ENCODE measurements at regions not wholly inside any gene's neighbourhood (a gene's known extent, or its start where the extent isn't known, plus 50 kb on each side); places are given as distances from the start of the nearest gene placed in this dataset.
"Not testable (repeated sequence)": the region's sequence is repeated elsewhere in the genome, so short reads cannot be mapped to it uniquely, and the experiment has no call there.

GRCh38 chr21:25531538-25532250, 75.6 kb downstream of the MRPL39 start:
- not testable (repeated sequence) for DNase-seq (ENCODE audit: low spot score)

GRCh38 chr21:25528515-25528914, 78.8 kb downstream of the MRPL39 start:
- no peak for DNase-seq (ENCODE audit: low spot score)

DNA sequence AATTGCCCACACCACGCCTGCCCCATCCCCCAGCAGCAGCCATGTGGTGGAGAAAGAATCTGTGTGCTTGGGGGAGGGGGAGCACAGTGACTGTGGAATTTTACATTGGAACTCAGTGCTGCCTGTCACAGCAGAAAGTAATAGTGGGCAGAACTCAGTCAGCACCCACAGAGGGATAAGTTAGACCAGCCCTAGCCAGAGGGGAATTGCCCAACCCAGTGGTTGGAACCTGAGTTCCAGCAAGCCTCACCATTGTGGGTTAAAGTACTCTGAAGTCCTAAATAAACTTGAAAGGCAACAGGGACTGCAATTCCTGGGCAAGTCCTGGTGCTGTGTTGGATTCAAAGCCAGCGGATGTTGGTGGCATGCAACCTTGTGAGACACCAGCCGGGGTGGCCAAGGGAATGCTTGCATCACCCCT, 88.8 kb downstream of the MRPL39 start:
- DNase-seq (ENCODE audit: low spot score), result no peak

DNA sequence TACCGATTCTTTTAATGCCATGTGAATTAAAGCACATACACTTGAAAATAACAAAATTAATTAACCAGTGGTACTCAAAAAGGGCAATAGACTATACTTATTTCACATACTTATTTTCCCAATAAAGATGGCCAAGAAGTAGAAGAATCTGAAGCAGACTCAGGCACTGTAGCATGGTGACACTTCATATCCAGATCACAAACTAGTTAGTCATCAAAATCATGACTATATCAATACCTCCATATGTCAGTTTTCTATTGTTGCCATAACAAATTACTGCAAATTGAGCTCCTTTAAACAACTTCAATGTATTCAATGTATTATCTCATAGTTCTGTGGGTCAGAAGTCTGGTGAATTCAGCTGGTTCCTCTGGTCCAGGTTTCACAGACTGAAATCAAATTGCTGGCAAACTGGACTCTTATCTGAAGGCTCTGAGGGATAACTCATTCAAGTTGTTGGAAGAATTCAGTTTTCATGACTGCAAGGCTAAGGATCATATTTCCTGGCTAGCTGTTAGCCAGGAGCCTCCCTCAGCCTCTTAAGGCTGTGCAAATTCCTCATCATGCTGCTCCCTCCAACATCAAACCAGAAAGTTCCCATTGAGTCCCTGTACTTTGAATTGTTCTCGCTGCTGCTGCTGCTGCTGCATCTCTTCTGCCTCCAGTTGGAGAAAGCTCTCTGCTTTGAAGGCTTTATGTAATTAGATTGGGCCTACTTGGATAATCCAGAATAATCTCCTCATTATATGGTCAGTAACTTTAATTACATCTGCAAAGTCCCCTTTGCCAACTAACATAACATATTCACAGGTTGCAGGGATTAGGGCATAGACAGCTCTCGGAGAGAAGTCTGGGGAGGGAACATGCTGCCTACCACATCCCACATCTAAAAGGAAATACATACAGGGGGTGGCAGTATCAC, 91.5 kb downstream of the MRPL39 start:
- DNase-seq (ENCODE audit: low spot score), result no peak

- no peak for DNase-seq (ENCODE audit: low spot score)
These were observed 93.5 kb downstream of the MRPL39 start for GRCh38 chr21:25513810-25514209.

DNA sequence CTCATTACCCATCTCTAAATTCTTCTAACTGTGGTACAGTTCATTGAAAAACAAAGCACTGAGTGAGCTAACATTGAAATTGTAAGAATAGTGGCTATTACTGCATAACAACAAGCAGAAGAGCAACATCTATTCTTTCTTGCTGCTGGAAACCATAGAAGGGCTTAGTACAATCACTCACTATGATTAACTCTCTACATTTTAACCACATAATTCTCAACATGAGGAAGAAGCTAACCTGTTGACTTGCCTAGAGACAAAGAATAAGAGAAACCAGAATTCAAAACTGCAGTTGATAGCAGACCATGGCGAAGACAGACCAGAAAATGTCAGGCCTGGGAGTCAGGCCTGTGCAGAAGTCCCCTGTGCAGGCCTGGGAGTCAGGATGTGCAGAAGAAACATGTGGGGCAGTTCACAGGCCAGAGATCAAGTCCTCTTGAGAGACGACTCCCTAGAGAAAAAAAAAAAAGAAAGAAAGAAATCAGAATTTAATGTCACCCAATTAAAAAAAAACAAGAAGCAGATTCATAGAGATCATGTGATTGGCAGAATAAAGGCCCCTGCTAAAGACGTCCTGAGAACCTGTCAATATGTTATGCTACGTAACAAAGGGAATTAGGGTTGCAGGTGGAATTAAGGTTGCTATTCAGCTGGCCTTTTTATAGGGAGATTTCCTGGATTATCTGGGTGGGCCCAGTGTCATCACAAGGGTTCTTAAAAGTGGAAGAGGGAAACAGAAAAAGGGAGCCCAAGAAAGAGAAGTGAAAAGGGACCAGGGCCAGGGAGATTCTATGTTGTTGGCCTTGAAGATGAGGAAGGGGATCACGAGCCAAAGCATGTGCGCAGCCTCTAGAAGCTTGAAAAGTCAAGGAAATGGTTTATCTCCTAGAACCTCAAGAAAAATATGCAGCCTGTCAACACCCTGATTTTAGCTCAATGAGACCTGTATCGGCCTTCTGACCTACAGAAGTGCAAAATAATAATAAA, 94.9 kb downstream of the MRPL39 start:
- no peak for DNase-seq (ENCODE audit: low spot score)

GRCh38 chr21:25509862-25510261, 97.4 kb downstream of the MRPL39 start:
- DNase-seq (ENCODE audit: low spot score), result no peak

GRCh38 chr21:25508364-25508763, 98.9 kb downstream of the MRPL39 start:
- no peak for DNase-seq (ENCODE audit: low spot score)

- DNase-seq (ENCODE audit: low spot score), result no peak
These were observed 99.8 kb downstream of the MRPL39 start for GRCh38 chr21:25507522-25507921.

GRCh38 chr21:25506887-25507286, 100.4 kb downstream of the MRPL39 start:
- DNase-seq (ENCODE audit: low spot score), result no peak

DNA sequence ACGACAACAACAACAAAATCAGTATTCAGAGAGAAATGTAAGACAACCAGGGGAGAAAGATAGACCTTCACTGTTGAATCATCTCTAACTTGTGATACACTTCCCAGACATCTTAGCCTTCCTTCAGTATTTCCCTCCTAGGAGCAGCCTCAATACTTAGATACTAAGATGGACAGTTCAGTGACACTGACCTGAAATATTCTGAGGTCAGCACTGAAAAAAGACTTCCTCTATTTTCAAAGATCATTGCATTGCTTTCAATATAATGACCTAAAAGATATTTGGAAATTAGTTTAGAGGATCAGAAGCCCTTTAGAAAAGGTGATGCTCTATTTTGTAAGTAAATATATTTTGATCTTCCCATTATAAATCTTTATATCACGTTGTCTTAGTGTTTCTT, 101.0 kb downstream of the MRPL39 start:
- DNase-seq (ENCODE audit: low spot score), result no peak

- DNase-seq (ENCODE audit: low spot score), result no peak
These were observed 103.3 kb downstream of the MRPL39 start for GRCh38 chr21:25503981-25504380.

DNA sequence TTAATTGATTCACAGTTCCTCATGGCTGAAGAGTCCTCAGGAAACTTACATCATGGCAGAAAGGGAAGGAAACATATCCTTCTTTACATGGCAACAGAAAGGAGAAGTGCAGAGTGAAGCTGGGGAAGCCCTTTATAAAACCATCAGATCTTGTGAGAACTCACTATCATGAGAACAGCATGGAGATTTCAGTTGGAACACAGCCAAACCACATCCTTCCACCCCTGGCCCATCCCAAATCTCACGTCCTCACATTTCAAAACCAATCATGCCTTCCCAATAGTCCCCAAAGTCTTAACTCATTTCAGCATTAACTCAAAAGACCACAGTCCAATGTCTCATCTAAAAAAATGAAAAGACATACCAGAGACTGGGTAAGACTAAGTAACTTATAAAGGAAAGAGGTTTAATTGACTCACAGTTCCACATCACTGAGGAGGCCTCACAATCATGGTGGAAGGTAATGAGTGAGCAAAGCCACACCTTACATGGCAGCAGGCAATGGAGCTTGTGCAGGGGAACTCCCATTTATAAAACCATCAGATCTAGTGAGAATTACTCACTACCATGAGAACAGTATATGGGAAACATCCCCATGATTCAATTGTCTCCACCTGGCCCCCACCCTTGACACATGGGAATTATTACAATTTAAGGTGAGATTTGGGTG, 105.2 kb downstream of the MRPL39 start:
- DNase-seq (ENCODE audit: low spot score), result no peak

GRCh38 chr21:25501462-25501861, 105.8 kb downstream of the MRPL39 start:
- no peak for DNase-seq (ENCODE audit: low spot score)

GRCh38 chr21:25500598-25500997, 106.7 kb downstream of the MRPL39 start:
- DNase-seq (ENCODE audit: low spot score), result no peak

DNA sequence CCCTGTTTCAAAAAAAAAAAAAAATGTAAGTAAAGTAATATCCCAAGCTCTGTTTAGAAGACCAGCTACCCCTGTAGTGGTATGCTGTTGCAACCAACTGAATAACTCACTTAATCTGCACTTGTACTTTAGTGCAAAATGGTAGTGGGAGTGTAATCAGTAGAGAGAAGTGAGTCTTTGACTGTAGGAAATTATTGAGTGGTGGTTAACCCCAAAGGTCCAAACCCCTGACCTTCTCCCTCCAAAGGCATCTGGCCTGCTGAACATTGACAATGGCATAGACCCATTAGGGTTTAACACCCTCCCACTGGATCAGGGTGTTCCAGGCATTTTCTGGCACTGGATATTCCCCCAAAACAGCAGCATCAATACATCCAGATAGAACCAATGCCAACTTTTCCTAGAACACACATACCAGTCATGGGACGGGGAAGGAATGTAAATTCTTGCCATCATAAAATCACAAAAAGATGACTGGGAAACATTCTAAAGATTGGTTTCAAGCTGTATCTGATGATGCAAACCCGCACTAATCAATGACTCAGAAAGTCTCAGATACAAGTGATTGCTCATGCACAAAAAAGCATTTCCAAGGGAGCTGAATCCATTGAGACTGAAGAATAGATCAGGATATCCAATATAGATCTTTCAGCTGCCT, 110.3 kb downstream of the MRPL39 start:
- DNase-seq (ENCODE audit: low spot score), result no peak

DNA sequence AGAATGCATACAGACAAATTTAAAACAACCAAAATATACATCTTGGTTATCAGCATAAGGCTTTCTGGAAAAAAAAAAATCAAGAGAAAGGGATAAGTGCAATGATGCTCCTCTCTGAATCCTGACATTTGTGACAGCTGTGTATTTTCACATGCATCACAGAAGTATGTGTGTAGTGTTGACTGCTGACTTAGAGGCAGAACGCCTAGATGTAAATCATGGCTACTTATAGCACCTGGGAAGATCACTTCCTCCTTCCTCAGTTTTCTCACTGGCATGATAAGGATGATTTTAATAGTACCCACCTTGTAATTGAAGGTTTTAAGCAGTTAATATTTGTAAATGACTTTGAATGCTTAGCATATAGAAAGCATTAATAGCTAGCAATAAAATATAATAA, 112.5 kb downstream of the MRPL39 start:
- DNase-seq (ENCODE audit: low spot score), result no peak

DNA sequence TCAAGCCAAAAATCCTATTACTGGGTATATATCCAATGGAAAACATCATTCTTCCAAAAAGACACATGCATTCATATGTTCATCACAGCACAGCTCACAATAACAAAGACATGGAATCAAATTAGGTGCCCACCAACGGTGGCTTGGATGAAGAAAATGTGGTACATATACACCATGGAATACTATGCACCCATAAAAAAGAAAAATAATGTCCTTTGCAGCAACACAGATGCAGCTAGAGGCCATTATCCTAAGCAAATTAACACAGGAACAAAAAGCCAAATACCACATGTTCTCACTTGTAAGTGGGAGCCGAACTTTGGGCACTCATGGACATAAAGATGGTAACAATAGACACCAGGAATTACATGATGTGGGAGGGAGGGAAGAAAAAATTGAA, 113.6 kb downstream of the MRPL39 start:
- DNase-seq (ENCODE audit: low spot score), result no peak

GRCh38 chr21:25491267-25491666, 116.0 kb downstream of the MRPL39 start:
- DNase-seq (ENCODE audit: low spot score), result no peak

DNA sequence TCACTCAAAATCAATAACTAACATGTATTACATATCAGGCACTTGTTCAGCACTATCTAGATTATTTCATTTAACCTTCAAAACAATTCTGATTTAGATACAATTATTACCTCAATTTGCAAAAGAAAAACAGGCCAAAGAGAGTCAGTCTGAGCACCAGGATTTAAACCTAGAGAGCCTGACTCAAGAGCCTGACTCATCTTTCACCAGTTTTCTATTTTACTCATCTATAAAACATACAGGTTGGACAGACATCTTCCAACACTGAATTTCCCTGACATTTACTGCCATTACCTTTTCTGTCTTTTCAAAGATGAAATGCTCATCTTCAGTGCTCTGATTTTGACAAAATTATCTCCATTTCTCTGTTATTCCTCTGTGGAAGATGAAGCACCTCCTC, 116.5 kb downstream of the MRPL39 start:
- DNase-seq (ENCODE audit: low spot score), result no peak

GRCh38 chr21:25489673-25490072, 117.6 kb downstream of the MRPL39 start:
- no peak for DNase-seq (ENCODE audit: low spot score)

All from left forelimb (tissue), 1 donor.